ENCODE measurements at regions not wholly inside any gene's neighbourhood (a gene's known extent, or its start where the extent isn't known, plus 50 kb on each side); places are given as distances from the start of the nearest gene placed in this dataset.

- POLR2A ChIA-PET = no interaction called here
- no peak for TF ChIP-seq ZNF530 (tag by site-specific recombination; IDR thresholded peaks at IDR 0.05; ENCODE audit: low read depth)
- TF ChIP-seq YY1 (tag by site-specific recombination; IDR thresholded peaks at IDR 0.05) = no peak
- no peak for TF ChIP-seq ZNF114 (tag by site-specific recombination; IDR thresholded peaks at IDR 0.05)
- TF ChIP-seq SP7 (tag by site-specific recombination; IDR thresholded peaks at IDR 0.05) = no peak
- TF ChIP-seq ZNF19 (tag by site-specific recombination; IDR thresholded peaks at IDR 0.05; ENCODE audit: low read depth) = no peak
- TF ChIP-seq ZNF324 (tag by site-specific recombination; IDR thresholded peaks at IDR 0.05) = no peak
- TF ChIP-seq GLIS1 (tag by site-specific recombination; IDR thresholded peaks at IDR 0.05) = no peak
- TF ChIP-seq ZNF398 (tag by site-specific recombination; IDR thresholded peaks at IDR 0.05) = no peak
- TF ChIP-seq ZNF529 (tag by site-specific recombination; IDR thresholded peaks at IDR 0.05; ENCODE audit: insufficient replicate concordance) = no peak
- no peak for TF ChIP-seq YY2 (tag by site-specific recombination; IDR thresholded peaks at IDR 0.05)
- TF ChIP-seq, protein P1, sequence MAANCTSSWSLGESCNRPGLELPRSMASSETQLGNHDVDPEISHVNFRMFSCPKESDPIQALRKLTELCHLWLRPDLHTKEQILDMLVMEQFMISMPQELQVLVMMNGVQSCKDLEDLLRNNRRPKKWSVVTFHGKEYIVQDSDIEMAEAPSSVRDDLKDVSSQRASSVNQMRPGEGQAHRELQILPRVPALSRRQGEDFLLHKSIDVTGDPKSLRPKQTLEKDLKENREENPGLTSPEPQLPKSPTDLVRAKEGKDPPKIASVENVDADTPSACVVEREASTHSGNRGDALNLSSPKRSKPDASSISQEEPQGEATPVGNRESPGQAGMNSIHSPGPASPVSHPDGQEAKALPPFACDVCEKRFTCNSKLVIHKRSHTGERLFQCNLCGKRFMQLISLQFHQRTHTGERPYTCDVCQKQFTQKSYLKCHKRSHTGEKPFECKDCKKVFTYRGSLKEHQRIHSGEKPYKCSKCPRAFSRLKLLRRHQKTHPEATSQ (tag by site-specific recombination; IDR thresholded peaks at IDR 0.05) = no peak
- no peak for TF ChIP-seq EGR2 (tag by site-specific recombination; IDR thresholded peaks at IDR 0.05; ENCODE audit: low read depth)
- no peak for TF ChIP-seq ZFHX2 (tag by site-specific recombination; conservative IDR thresholded peaks at IDR 0.05)
- TF ChIP-seq, protein P2, sequence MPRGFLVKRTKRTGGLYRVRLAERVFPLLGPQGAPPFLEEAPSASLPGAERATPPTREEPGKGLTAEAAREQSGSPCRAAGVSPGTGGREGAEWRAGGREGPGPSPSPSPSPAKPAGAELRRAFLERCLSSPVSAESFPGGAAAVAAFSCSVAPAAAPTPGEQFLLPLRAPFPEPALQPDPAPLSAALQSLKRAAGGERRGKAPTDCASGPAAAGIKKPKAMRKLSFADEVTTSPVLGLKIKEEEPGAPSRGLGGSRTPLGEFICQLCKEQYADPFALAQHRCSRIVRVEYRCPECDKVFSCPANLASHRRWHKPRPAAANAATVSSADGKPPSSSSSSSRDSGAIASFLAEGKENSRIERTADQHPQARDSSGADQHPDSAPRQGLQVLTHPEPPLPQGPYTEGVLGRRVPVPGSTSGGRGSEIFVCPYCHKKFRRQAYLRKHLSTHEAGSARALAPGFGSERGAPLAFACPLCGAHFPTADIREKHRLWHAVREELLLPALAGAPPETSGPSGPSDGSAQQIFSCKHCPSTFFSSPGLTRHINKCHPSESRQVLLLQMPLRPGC (tag by site-specific recombination; IDR thresholded peaks at IDR 0.05) = no peak
- no peak for TF ChIP-seq ZNF544 (tag by site-specific recombination; IDR thresholded peaks at IDR 0.05)
- no peak for TF ChIP-seq ZNF280C (tag by site-specific recombination; IDR thresholded peaks at IDR 0.05)
- no peak for TF ChIP-seq ZNF140 (tag by site-specific recombination; IDR thresholded peaks at IDR 0.05)
- no peak for TF ChIP-seq ZNF202 (tag by site-specific recombination; IDR thresholded peaks at IDR 0.05; ENCODE audit: borderline replicate concordance)
- no peak for TF ChIP-seq ZNF747 (tag by site-specific recombination; IDR thresholded peaks at IDR 0.05)
- H3K4me1 ChIP-seq (ENCODE audit: control insufficient read depth, insufficient read depth, low read length) = no peaks in the 10 kb centered on the region
- H3K27ac ChIP-seq (ENCODE audit: extremely low read depth, low read depth, low read length) = no peak overlapping the region
- H3K36me3 ChIP-seq (ENCODE audit: control insufficient read depth in 2 of 2, insufficient read depth in 1 of 2, low read length in 2 of 2) = no peaks in the 10 kb centered on the region
- H3K4me3 ChIP-seq (ENCODE audit: low read depth, low read length) = no peak overlapping the region
- CTCF ChIA-PET = interaction anchor here (0.6 kb wide), 1 partner anchor 152 kb away, joined by 4 read pairs; no protein-coding TSS in a partner anchor
- no peaks in the 10 kb centered on the region for H3K9me3 ChIP-seq (ENCODE audit: control insufficient read depth, insufficient read depth, low read depth, low read length)
These were observed 194.2 kb downstream of the AASDHPPT start for GRCh38 chr11:106271686-106272085.

- no peaks in the 10 kb centered on the region for H3K9me3 ChIP-seq (ENCODE audit: control insufficient read depth, insufficient read depth, low read depth, low read length)
- H3K36me3 ChIP-seq (ENCODE audit: control insufficient read depth in 2 of 2, insufficient read depth in 1 of 2, low read length in 2 of 2) = no peaks in the 10 kb centered on the region
- ChIA-PET POLR2A (no interaction called here), CTCF (interaction anchor here (0.6 to 0.7 kb wide), 3 partner anchors 54 to 154 kb away, joined by 3 to 5 read pairs (median 3); no protein-coding TSS in a partner anchor)
- no peak overlapping the region for H3K27ac ChIP-seq (ENCODE audit: extremely low read depth, low read depth, low read length)
- no peak overlapping the region for H3K4me3 ChIP-seq (ENCODE audit: low read depth, low read length)
- TF ChIP-seq ZBTB17 (tag by site-specific recombination; IDR thresholded peaks at IDR 0.05) (no peak), ZNF19 (tag by site-specific recombination; IDR thresholded peaks at IDR 0.05; ENCODE audit: low read depth) (no peak), ZNF132 (tag by site-specific recombination; IDR thresholded peaks at IDR 0.05; ENCODE audit: borderline replicate concordance) (no peak), ZNF18 (tag by site-specific recombination; IDR thresholded peaks at IDR 0.05) (no peak), OSR2 (tag by site-specific recombination; IDR thresholded peaks at IDR 0.05) (no peak)
- no peaks in the 10 kb centered on the region for H3K4me1 ChIP-seq (ENCODE audit: control insufficient read depth, insufficient read depth, low read length)
These were observed 197.7 kb downstream of the AASDHPPT start for GRCh38 chr11:106275151-106275550.

All from HEK293 (cell line).